ENCODE measurements at regions not wholly inside any gene's neighbourhood (a gene's known extent, or its start where the extent isn't known, plus 50 kb on each side); places are given as distances from the start of the nearest gene placed in this dataset.

- Histone ChIP-seq H3K27ac (ENCODE audit: low read depth, low read length, severe bottlenecking) (no peak overlapping the region), H3K36me3 (ENCODE audit: control insufficient read depth, insufficient read depth, low read length) (no peaks in the 10 kb centered on the region), H3K4me3 (ENCODE audit: extremely low read depth, insufficient read depth, low read length, poor library complexity, severe bottlenecking) (no peak overlapping the region), H3K4me1 (ENCODE audit: control insufficient read depth, insufficient read depth, low read length, poor library complexity, severe bottlenecking) (peaks cover 8% of the 10 kb centered on the region), H3K9me3 (ENCODE audit: control insufficient read depth, low read length) (peaks cover 3% of the 10 kb centered on the region)
- WGBS, 2 experiments (ENCODE audit: insufficient coverage in 2 of 2) = 92 to 94% methylated on average over 3 to 4 of the region's 4 CpGs
These were observed 240.5 kb upstream of the HES1 start for GRCh38 chr3:193895409-193895808.

GRCh38 chr3:193896419-193896818 is 239.5 kb upstream of the HES1 start:
- peaks cover 9% of the 10 kb centered on the region for H3K9me3 ChIP-seq (ENCODE audit: control insufficient read depth, low read length)
- 81 to 90% methylated on average over 5 to 6 of the region's 7 CpGs for WGBS, 2 experiments (ENCODE audit: insufficient coverage in 2 of 2)
- no peaks in the 10 kb centered on the region for H3K36me3 ChIP-seq (ENCODE audit: control insufficient read depth, insufficient read depth, low read length)
- no peak overlapping the region for H3K4me3 ChIP-seq (ENCODE audit: extremely low read depth, insufficient read depth, low read length, poor library complexity, severe bottlenecking)
- H3K4me1 ChIP-seq (ENCODE audit: control insufficient read depth, insufficient read depth, low read length, poor library complexity, severe bottlenecking) = peaks cover 8% of the 10 kb centered on the region
- H3K27ac ChIP-seq (ENCODE audit: low read depth, low read length, severe bottlenecking) = no peak overlapping the region

- Histone ChIP-seq H3K27ac (ENCODE audit: low read depth, low read length, severe bottlenecking) (no peak overlapping the region), H3K4me1 (ENCODE audit: control insufficient read depth, insufficient read depth, low read length, poor library complexity, severe bottlenecking) (peaks cover 8% of the 10 kb centered on the region), H3K36me3 (ENCODE audit: control insufficient read depth, insufficient read depth, low read length) (no peaks in the 10 kb centered on the region), H3K9me3 (ENCODE audit: control insufficient read depth, low read length) (peaks cover 9% of the 10 kb centered on the region), H3K4me3 (ENCODE audit: extremely low read depth, insufficient read depth, low read length, poor library complexity, severe bottlenecking) (no peak overlapping the region)
- 96 to 97% methylated on average over 10 of the region's 10 CpGs for WGBS, 2 experiments (ENCODE audit: insufficient coverage in 2 of 2)
These were observed 238.7 kb upstream of the HES1 start for GRCh38 chr3:193897288-193897687.

- Histone ChIP-seq H3K9me3 (ENCODE audit: control insufficient read depth, low read length) (peaks cover 9% of the 10 kb centered on the region), H3K27ac (ENCODE audit: low read depth, low read length, severe bottlenecking) (no peak overlapping the region), H3K4me3 (ENCODE audit: extremely low read depth, insufficient read depth, low read length, poor library complexity, severe bottlenecking) (no peak overlapping the region), H3K4me1 (ENCODE audit: control insufficient read depth, insufficient read depth, low read length, poor library complexity, severe bottlenecking) (peaks cover 8% of the 10 kb centered on the region), H3K36me3 (ENCODE audit: control insufficient read depth, insufficient read depth, low read length) (no peaks in the 10 kb centered on the region)
- 62 to 88% methylated on average over 6 to 10 of the region's 10 CpGs for WGBS, 2 experiments (ENCODE audit: insufficient coverage in 2 of 2)
These were observed 238.2 kb upstream of the HES1 start for GRCh38 chr3:193897731-193898180.

- Histone ChIP-seq H3K4me3 (ENCODE audit: extremely low read depth, insufficient read depth, low read length, poor library complexity, severe bottlenecking) (no peak overlapping the region), H3K9me3 (ENCODE audit: control insufficient read depth, low read length) (peaks cover 9% of the 10 kb centered on the region), H3K27ac (ENCODE audit: low read depth, low read length, severe bottlenecking) (no peak overlapping the region), H3K4me1 (ENCODE audit: control insufficient read depth, insufficient read depth, low read length, poor library complexity, severe bottlenecking) (peaks cover 8% of the 10 kb centered on the region), H3K36me3 (ENCODE audit: control insufficient read depth, insufficient read depth, low read length) (no peaks in the 10 kb centered on the region)
- WGBS, 2 experiments (ENCODE audit: insufficient coverage in 2 of 2) = no CpG with 5 or more reads among the region's 1 CpG
These were observed 236.9 kb upstream of the HES1 start for GRCh38 chr3:193899001-193899400.

- no CpG with 5 or more reads among the region's 1 CpG for WGBS, 2 experiments (ENCODE audit: insufficient coverage in 2 of 2)
- H3K4me1 ChIP-seq (ENCODE audit: control insufficient read depth, insufficient read depth, low read length, poor library complexity, severe bottlenecking) = no peaks in the 10 kb centered on the region
- no peak overlapping the region for H3K4me3 ChIP-seq (ENCODE audit: extremely low read depth, insufficient read depth, low read length, poor library complexity, severe bottlenecking)
- H3K36me3 ChIP-seq (ENCODE audit: control insufficient read depth, insufficient read depth, low read length) = no peaks in the 10 kb centered on the region
- peaks cover 9% of the 10 kb centered on the region for H3K9me3 ChIP-seq (ENCODE audit: control insufficient read depth, low read length)
- no peak overlapping the region for H3K27ac ChIP-seq (ENCODE audit: low read depth, low read length, severe bottlenecking)
These were observed 234.9 kb upstream of the HES1 start for GRCh38 chr3:193901007-193901406.

- Histone ChIP-seq H3K9me3 (ENCODE audit: control insufficient read depth, low read length) (peaks cover 10% of the 10 kb centered on the region), H3K27ac (ENCODE audit: low read depth, low read length, severe bottlenecking) (no peak overlapping the region), H3K4me3 (ENCODE audit: extremely low read depth, insufficient read depth, low read length, poor library complexity, severe bottlenecking) (no peak overlapping the region), H3K4me1 (ENCODE audit: control insufficient read depth, insufficient read depth, low read length, poor library complexity, severe bottlenecking) (no peaks in the 10 kb centered on the region), H3K36me3 (ENCODE audit: control insufficient read depth, insufficient read depth, low read length) (no peaks in the 10 kb centered on the region)
- WGBS, 2 experiments (ENCODE audit: insufficient coverage in 2 of 2) = 60 to 63% methylated on average over 4 to 10 of the region's 14 CpGs
These were observed 233.1 kb upstream of the HES1 start for GRCh38 chr3:193902607-193903511.

GRCh38 chr3:193903512-193903817 is 232.5 kb upstream of the HES1 start:
- H3K4me1 ChIP-seq (ENCODE audit: control insufficient read depth, insufficient read depth, low read length, poor library complexity, severe bottlenecking) = no peaks in the 10 kb centered on the region
- H3K27ac ChIP-seq (ENCODE audit: low read depth, low read length, severe bottlenecking) = no peak overlapping the region
- no peak overlapping the region for H3K4me3 ChIP-seq (ENCODE audit: extremely low read depth, insufficient read depth, low read length, poor library complexity, severe bottlenecking)
- WGBS, 2 experiments (ENCODE audit: insufficient coverage in 2 of 2) = 84 to 90% methylated on average over 6 to 7 of the region's 8 CpGs
- peaks cover 15% of the 10 kb centered on the region for H3K9me3 ChIP-seq (ENCODE audit: control insufficient read depth, low read length)
- H3K36me3 ChIP-seq (ENCODE audit: control insufficient read depth, insufficient read depth, low read length) = no peaks in the 10 kb centered on the region

GRCh38 chr3:193903966-193904365 is 232.0 kb upstream of the HES1 start:
- no peak overlapping the region for H3K4me3 ChIP-seq (ENCODE audit: extremely low read depth, insufficient read depth, low read length, poor library complexity, severe bottlenecking)
- H3K9me3 ChIP-seq (ENCODE audit: control insufficient read depth, low read length) = peaks cover 20% of the 10 kb centered on the region
- no peak overlapping the region for H3K27ac ChIP-seq (ENCODE audit: low read depth, low read length, severe bottlenecking)
- H3K36me3 ChIP-seq (ENCODE audit: control insufficient read depth, insufficient read depth, low read length) = no peaks in the 10 kb centered on the region
- no peaks in the 10 kb centered on the region for H3K4me1 ChIP-seq (ENCODE audit: control insufficient read depth, insufficient read depth, low read length, poor library complexity, severe bottlenecking)
- WGBS, 2 experiments (ENCODE audit: insufficient coverage in 2 of 2) = 90 to 96% methylated on average over 3 to 4 of the region's 4 CpGs

GRCh38 chr3:193905541-193906396 is 230.2 kb upstream of the HES1 start:
- WGBS, 2 experiments (ENCODE audit: insufficient coverage in 2 of 2) = 91 to 97% methylated on average over 5 to 11 of the region's 14 CpGs
- no peak overlapping the region for H3K27ac ChIP-seq (ENCODE audit: low read depth, low read length, severe bottlenecking)
- H3K36me3 ChIP-seq (ENCODE audit: control insufficient read depth, insufficient read depth, low read length) = no peaks in the 10 kb centered on the region
- H3K4me3 ChIP-seq (ENCODE audit: extremely low read depth, insufficient read depth, low read length, poor library complexity, severe bottlenecking) = no peak overlapping the region
- H3K9me3 ChIP-seq (ENCODE audit: control insufficient read depth, low read length) = peaks cover 13% of the 10 kb centered on the region
- H3K4me1 ChIP-seq (ENCODE audit: control insufficient read depth, insufficient read depth, low read length, poor library complexity, severe bottlenecking) = peaks cover 8% of the 10 kb centered on the region

Measured in mesodermal cell (in vitro differentiated cells).